ENCODE measurements at regions not wholly inside any gene's neighbourhood (a gene's known extent, or its start where the extent isn't known, plus 50 kb on each side); places are given as distances from the start of the nearest gene placed in this dataset.

DNA sequence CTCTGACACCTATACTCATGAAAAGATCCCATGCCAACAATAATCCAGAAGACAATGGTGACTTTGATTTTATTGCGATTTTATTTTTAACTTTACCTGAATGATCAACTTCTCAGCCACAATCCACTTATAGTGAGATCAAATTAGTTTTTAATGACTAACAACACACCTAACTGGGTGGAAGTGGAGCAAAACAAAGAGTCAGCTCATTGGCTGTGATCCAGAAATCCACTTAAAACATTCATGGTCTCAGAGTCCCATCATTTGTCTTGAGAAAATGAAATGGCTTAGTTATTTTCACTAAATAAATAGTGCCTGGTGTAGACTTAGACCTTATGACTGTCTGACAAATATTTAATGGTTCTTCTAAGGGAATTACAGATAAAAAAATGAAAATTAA is 1177.8 kb downstream of the NLGN4Y start:
- TF ChIP-seq, protein P1, sequence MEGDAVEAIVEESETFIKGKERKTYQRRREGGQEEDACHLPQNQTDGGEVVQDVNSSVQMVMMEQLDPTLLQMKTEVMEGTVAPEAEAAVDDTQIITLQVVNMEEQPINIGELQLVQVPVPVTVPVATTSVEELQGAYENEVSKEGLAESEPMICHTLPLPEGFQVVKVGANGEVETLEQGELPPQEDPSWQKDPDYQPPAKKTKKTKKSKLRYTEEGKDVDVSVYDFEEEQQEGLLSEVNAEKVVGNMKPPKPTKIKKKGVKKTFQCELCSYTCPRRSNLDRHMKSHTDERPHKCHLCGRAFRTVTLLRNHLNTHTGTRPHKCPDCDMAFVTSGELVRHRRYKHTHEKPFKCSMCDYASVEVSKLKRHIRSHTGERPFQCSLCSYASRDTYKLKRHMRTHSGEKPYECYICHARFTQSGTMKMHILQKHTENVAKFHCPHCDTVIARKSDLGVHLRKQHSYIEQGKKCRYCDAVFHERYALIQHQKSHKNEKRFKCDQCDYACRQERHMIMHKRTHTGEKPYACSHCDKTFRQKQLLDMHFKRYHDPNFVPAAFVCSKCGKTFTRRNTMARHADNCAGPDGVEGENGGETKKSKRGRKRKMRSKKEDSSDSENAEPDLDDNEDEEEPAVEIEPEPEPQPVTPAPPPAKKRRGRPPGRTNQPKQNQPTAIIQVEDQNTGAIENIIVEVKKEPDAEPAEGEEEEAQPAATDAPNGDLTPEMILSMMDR (IDR thresholded peaks at IDR 0.05) = no peak
- TF ChIP-seq EP300 (IDR thresholded peaks at IDR 0.05) = no peak
- no peak for TF ChIP-seq POLR2AphosphoS5 (IDR thresholded peaks at IDR 0.05)
- no peak for TF ChIP-seq POLR2A (IDR thresholded peaks at IDR 0.05)

Data from gastroesophageal sphincter (tissue), 3 donors.